AML-193 (cell line): ENCODE measurements at regions not wholly inside any gene's neighbourhood (a gene's known extent, or its start where the extent isn't known, plus 50 kb on each side); places are given as distances from the start of the nearest gene placed in this dataset.

Experiments used
- DNase-seq, 2 experiments: peaks; one replicate each; lab custom pipeline; 2025; lab: John Stamatoyannopoulos, UW

- DNase-seq: no peak
Measured at GRCh38 chr4:56086073-56086541, 137.4 kb downstream of the CEP135 start.

- no peak for DNase-seq
Measured at GRCh38 chr4:56085275-56085674, 136.5 kb downstream of the CEP135 start.

- no peak for DNase-seq
Measured at GRCh38 chr4:56084851-56085250, 136.1 kb downstream of the CEP135 start.
